PC-9 (cell line): ENCODE measurements at regions not wholly inside any gene's neighbourhood (a gene's known extent, or its start where the extent isn't known, plus 50 kb on each side); places are given as distances from the start of the nearest gene placed in this dataset.

ENCODE experiments used
- BruUV-seq: library from RNA; stranded (reverse); fragments of 400-500 nt; replicated peaks from 2 replicates; lab custom pipeline; 2021; lab: Mats Ljungman, UMichigan
- CTCF ChIA-PET: fragments of 300-600 bp; sonication (Branson Sonifier 250); formaldehyde crosslinking; loops from one replicate; lab custom pipeline; 2022; ENCODE audit warnings: antibody characterized with exemption; lab: Charles Lee
- POLR2A ChIA-PET: fragments of 300-600 bp; sonication (Branson Sonifier 250); formaldehyde crosslinking; loops from one replicate; lab custom pipeline; 2022; ENCODE audit warnings: antibody characterized with exemption; ENCODE audit not compliant: unreplicated experiment; lab: Charles Lee
- DNase-seq, 2 experiments: peaks; one replicate each; pipeline versions ENCODE4 v3.0.0 to v3.0.0-alpha.2; 2015 to 2022; ENCODE audit warnings: mixed read lengths in 1 of 2
- H2AFZ ChIP-seq: fragments of 200-600 bp; sonication (generic); 2 replicates; pipeline ENCODE4 v1.8.1; 2017; ENCODE audit warnings: antibody characterized with exemption
- H3F3A ChIP-seq: fragments of 200-600 bp; sonication (generic); 2 replicates; pipeline ENCODE4 v1.8.1; 2017; ENCODE audit warnings: antibody characterized with exemption, mild to moderate bottlenecking, low read depth; ENCODE audit not compliant: insufficient read depth
- H3K27ac ChIP-seq: fragments of 200-600 bp; sonication (generic); 2 replicates; pipeline ENCODE4 v1.6.1; 2016; ENCODE audit warnings: mixed run types
- H3K27me3 ChIP-seq: fragments of 200-600 bp; sonication (generic); 2 replicates; pipeline ENCODE4 v1.6.1; 2016; ENCODE audit warnings: low read depth, mixed run types; ENCODE audit not compliant: insufficient read depth
- H3K36me3 ChIP-seq: fragments of 200-600 bp; sonication (generic); 2 replicates; pipeline ENCODE4 v1.6.1; 2016; ENCODE audit warnings: low read depth, mixed run types
- H3K4me1 ChIP-seq: fragments of 200-600 bp; sonication (generic); replicated peaks from 2 replicates; pipeline ENCODE4 v1.6.1; 2016; ENCODE audit warnings: mixed run types; ENCODE audit not compliant: insufficient read depth
- H3K4me2 ChIP-seq: fragments of 200-600 bp; sonication (generic); 2 replicates; pipeline ENCODE4 v1.6.1; 2017; ENCODE audit warnings: mixed run types
- H3K4me3 ChIP-seq: fragments of 200-600 bp; sonication (generic); 2 replicates; pipeline ENCODE4 v1.6.1; 2016; ENCODE audit warnings: mixed run types
- H3K79me2 ChIP-seq: fragments of 200-600 bp; sonication (generic); 2 replicates; pipeline ENCODE4 v1.6.1; 2017; ENCODE audit warnings: low read depth, mixed run types
- H3K9me2 ChIP-seq: fragments of 200-600 bp; sonication (generic); 2 replicates; pipeline ENCODE4 v1.8.1; 2017; ENCODE audit warnings: mild to moderate bottlenecking; ENCODE audit not compliant: insufficient read depth
- H3K9me3 ChIP-seq: fragments of 200-600 bp; sonication (generic); 2 replicates; pipeline ENCODE4 v1.8.1; 2016; ENCODE audit warnings: low read depth; ENCODE audit not compliant: insufficient read depth
- H4K20me1 ChIP-seq: fragments of 200-600 bp; sonication (generic); 2 replicates; pipeline ENCODE4 v1.8.1; 2017; ENCODE audit not compliant: insufficient read depth
- EZH2 ChIP-seq: fragments of 200-600 bp; sonication (generic); IDR thresholded peaks from 2 replicates; pipeline ENCODE4 v1.8.0; 2017; ENCODE audit warnings: antibody characterized with exemption, low read depth
- intact Hi-C: fragments of 100-400 bp; cut with micrococcal nuclease; formaldehyde crosslinking; loops from one replicate; pipeline ENCODE4 v1.10.0; 2022; ENCODE audit not compliant: unreplicated experiment
- TF ChIP-seq, protein P1 (sequence below): fragments of 200-600 bp; sonication (generic); conservative IDR thresholded peaks from 2 replicates; pipeline ENCODE4 v1.6.1; 2017; ENCODE audit warnings: mixed run types, antibody characterized with exemption, mild to moderate bottlenecking, moderate library complexity

DNA sequence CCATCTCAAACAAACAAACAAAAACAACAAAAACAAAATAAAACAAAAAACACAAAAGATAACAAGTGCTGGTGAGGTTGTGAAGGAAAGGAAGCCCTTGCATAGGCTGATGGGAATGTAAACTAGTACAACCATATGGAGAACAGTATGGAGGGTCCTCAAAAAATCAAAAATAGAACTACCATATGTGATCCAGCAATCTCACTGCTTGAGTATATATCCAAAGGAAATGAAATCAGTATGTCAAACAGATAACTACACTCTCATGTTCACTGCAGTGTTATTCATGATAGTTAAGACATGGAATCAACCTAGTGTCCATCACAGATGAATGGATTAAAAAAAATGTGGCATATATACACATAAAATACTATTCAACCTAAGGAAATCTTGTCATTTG lies 395.7 kb upstream of the SLC24A2 start:
- H3K36me3 ChIP-seq: no peaks in the 10 kb centered on the region
- TF ChIP-seq, protein P1, sequence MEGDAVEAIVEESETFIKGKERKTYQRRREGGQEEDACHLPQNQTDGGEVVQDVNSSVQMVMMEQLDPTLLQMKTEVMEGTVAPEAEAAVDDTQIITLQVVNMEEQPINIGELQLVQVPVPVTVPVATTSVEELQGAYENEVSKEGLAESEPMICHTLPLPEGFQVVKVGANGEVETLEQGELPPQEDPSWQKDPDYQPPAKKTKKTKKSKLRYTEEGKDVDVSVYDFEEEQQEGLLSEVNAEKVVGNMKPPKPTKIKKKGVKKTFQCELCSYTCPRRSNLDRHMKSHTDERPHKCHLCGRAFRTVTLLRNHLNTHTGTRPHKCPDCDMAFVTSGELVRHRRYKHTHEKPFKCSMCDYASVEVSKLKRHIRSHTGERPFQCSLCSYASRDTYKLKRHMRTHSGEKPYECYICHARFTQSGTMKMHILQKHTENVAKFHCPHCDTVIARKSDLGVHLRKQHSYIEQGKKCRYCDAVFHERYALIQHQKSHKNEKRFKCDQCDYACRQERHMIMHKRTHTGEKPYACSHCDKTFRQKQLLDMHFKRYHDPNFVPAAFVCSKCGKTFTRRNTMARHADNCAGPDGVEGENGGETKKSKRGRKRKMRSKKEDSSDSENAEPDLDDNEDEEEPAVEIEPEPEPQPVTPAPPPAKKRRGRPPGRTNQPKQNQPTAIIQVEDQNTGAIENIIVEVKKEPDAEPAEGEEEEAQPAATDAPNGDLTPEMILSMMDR: no peak
- TF ChIP-seq EZH2: no peak
- no peaks in the 10 kb centered on the region for H3K4me1 ChIP-seq
- no peak for DNase-seq
- BruUV-seq: no TSS peak
- no peak overlapping the region for H3K27ac ChIP-seq
- H3K79me2 ChIP-seq: no peaks in the 10 kb centered on the region
- H3K27me3 ChIP-seq: 0 out of 2 replicates have a peak, but pooled peaks cover under 1% of the 10 kb centered on the region
- H3K9me3 ChIP-seq: no peaks in the 10 kb centered on the region
- H4K20me1 ChIP-seq: no peaks in the 10 kb centered on the region
- ChIA-PET POLR2A (no interaction called here), CTCF (no interaction called here)
- no peak overlapping the region for H3K4me3 ChIP-seq
- no peaks in the 10 kb centered on the region for H3F3A ChIP-seq
- H2AFZ ChIP-seq: no peak overlapping the region
- no peaks in the 10 kb centered on the region for H3K9me2 ChIP-seq
- H3K4me2 ChIP-seq: no peak overlapping the region
- intact Hi-C loops: no loop called here

DNA sequence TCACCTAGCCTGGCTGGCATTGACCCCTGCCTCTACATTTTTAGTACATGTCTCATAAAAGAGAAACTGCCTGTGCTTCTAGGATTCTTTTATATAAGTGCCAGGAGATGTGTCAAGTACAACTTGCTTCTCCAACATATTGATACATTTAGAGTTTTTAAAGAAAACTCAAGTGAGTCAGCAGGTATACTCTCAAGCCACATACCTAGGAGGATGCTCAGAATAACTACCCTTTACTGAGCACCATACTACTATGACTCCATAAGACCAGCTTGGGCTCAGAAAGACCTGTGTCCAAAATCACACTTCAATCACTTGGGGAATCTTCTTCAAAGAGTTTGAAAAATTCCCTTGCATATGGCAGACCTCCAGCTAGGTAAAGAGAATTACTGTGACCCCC lies 389.8 kb upstream of the SLC24A2 start:
- TF ChIP-seq EZH2: no peak
- TF ChIP-seq, protein P1: no peak
- Histone ChIP-seq H3K9me2 (no peaks in the 10 kb centered on the region), H4K20me1 (no peaks in the 10 kb centered on the region), H3K4me2 (no peak overlapping the region), H3K4me3 (no peak overlapping the region), H3K27ac (no peak overlapping the region), H3K36me3 (no peaks in the 10 kb centered on the region), H3K9me3 (no peaks in the 10 kb centered on the region), H3K79me2 (no peaks in the 10 kb centered on the region), H2AFZ (no peak overlapping the region), H3F3A (no peaks in the 10 kb centered on the region), H3K27me3 (peaks cover 9% of the 10 kb centered on the region; the same call in 1 of the 2 replicates), H3K4me1 (no peaks in the 10 kb centered on the region)
- BruUV-seq: no TSS peak
- DNase-seq: no peak
- ChIA-PET POLR2A (no interaction called here), CTCF (no interaction called here)
- intact Hi-C loops: no loop called here

DNA sequence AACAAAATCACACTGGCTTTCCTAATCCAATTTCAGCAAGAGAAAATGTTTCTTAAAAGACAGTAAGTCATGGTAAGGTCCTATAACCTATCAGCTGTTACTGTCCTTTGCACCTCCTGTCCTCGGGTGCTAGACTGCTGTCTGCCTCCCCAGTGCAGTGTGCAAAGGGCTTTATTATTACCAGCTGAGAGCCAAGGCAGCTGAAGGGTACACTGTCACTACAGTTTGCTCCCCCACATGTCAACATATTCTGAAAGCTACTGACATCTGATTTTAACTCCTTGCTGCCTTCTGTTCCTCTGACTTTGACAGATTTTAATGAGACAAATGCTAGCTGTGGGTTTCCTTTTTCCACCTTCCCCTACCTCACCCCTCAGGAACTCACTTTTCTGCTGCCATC lies 389.4 kb upstream of the SLC24A2 start:
- H2AFZ ChIP-seq: no peak overlapping the region
- H3K4me2 ChIP-seq: no peak overlapping the region
- POLR2A ChIA-PET: no interaction called here
- DNase-seq: no peak
- no peaks in the 10 kb centered on the region for H3K79me2 ChIP-seq
- H3K27me3 ChIP-seq: peaks cover 9% of the 10 kb centered on the region; the same call in 1 of the 2 replicates
- H3K4me3 ChIP-seq: no peak overlapping the region
- no TSS peak for BruUV-seq
- no peaks in the 10 kb centered on the region for H3K4me1 ChIP-seq
- no peak for TF ChIP-seq EZH2
- CTCF ChIA-PET: no interaction called here
- intact Hi-C loops: no loop called here
- H3K36me3 ChIP-seq: no peaks in the 10 kb centered on the region
- H3F3A ChIP-seq: no peaks in the 10 kb centered on the region
- H3K9me2 ChIP-seq: no peaks in the 10 kb centered on the region
- H3K9me3 ChIP-seq: no peaks in the 10 kb centered on the region
- H3K27ac ChIP-seq: no peak overlapping the region
- no peaks in the 10 kb centered on the region for H4K20me1 ChIP-seq

DNA sequence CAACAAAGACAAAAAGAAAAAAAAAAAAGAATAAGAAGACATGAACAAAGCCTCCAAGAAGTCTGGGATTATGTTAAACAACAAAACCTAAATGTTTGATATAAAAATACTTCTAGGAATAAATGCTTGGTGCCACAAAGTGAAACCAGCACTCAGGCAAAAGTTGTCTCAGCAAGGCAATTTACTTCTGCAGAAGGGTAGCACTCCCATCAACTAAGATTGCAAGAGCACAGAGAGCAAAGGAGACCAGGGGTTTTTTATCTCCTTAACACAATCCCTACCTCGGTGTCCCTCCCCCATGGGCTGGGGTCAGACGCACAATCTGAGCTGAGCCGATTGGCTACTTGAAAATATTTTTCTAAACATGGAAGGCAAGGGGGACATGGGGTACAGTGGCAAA lies 381.3 kb upstream of the SLC24A2 start:
- CTCF ChIA-PET: no interaction called here
- Histone ChIP-seq H4K20me1 (no peaks in the 10 kb centered on the region), H3K4me2 (no peak overlapping the region), H3K9me3 (no peaks in the 10 kb centered on the region), H3K4me1 (no peaks in the 10 kb centered on the region), H3K27me3 (no peaks in the 10 kb centered on the region), H3K4me3 (no peak overlapping the region), H3K36me3 (no peaks in the 10 kb centered on the region), H3K27ac (no peak overlapping the region), H3K9me2 (no peaks in the 10 kb centered on the region), H2AFZ (no peak overlapping the region), H3F3A (no peaks in the 10 kb centered on the region), H3K79me2 (no peaks in the 10 kb centered on the region)
- BruUV-seq: no TSS peak
- TF ChIP-seq, protein P1: no peak
- no peak for TF ChIP-seq EZH2
- no peak for DNase-seq
- intact Hi-C loops: no loop called here
- POLR2A ChIA-PET: no interaction called here
